HG03175 (cell line): ENCODE measurements at regions not wholly inside any gene's neighbourhood (a gene's known extent, or its start where the extent isn't known, plus 50 kb on each side); places are given as distances from the start of the nearest gene placed in this dataset.
"Not testable (repeated sequence)": the region's sequence is repeated elsewhere in the genome, so short reads cannot be mapped to it uniquely, and the experiment has no call there.

Experiments used
- ATAC-seq: cut with Tn5 transposase; IDR thresholded peaks from one replicate; pipeline ENCODE4 v1.9.1; 2021; ENCODE audit warnings: mild to moderate bottlenecking, moderate library complexity; ENCODE audit not compliant: unreplicated experiment

- no peak for ATAC-seq
Measured at GRCh38 chr10:78335691-78336401, 302.2 kb downstream of the RPS24 start.

- ATAC-seq, result no peak
Measured at GRCh38 chr10:78336402-78336791, 302.7 kb downstream of the RPS24 start.

DNA sequence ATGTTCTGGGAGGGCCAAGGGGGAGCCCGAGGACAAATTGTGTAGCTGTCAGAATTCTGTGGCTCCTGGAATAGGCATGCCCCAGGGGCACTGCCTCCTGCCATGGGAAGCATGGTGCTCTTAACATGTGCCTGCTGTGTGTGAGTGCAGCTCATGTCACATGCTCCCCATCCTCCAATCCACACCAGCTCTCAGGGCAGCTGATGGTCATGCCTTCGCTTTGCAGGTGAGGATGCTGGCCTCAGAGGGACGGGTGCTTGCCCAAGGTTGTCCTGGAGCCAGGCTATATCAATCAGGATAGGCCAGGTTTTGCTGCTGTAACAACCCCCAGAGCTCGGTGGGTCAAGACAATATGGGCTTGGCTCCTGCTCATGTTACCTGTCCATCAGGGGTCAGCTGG, 303.4 kb downstream of the RPS24 start:
- no peak for ATAC-seq

DNA sequence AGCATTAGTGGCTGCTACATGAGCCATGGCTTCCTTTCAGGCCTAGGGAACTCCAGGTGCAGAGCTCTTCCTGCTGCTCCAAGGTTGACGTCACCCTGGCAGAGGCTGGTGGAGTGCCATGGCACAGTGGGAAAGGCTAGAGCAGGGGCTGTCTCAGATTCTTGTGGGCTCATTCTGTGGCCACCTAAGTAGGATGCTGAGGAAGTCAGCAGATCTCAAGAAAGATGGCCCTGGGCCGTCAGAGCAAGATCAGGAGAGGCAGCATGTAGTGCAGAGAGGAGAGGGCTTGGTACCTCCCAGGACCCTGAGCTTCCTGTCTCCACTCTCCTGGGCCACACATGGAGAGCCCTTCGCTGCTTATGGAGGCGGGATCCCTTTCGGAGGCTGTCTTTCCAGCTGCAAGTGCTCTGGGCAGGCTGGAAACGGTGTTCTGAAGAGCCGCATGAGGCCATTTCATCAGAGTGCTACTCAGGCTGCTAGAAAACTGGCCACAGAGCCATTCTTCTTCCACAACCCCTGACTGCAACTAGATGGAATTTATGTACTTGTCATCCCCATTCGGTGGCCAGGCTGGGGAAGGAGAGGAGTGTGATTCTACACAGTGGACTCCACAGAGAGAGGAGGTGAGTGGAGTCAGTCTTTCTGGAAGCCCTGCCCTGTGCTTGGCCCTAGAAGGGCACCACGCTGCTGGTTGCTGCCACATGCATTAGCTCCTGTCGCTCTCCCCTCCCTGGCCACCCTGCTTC, 304.2 kb downstream of the RPS24 start:
- ATAC-seq, result no peak

GRCh38 chr10:78338717-78339116, 305.1 kb downstream of the RPS24 start:
- ATAC-seq, result no peak

DNA sequence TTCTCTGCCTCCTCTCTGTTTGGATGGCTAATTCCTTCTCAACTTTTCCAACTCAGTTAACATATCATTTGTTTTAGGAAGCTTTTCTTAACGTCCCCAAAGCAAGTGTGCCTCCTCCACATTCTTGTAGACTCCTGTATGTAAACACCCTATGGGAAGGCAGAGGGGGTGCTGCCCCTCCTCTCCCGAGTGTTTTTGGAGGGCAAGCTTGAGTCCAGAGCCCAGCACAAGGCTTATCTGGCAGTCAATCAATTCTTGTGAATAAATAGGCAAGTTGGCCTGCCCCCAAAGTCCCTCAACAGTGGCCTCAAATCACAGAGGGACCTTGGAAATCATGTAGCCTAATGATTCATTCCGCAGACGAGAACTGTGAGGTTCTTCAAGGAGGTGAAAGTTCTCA, 305.6 kb downstream of the RPS24 start:
- no peak for ATAC-seq

GRCh38 chr10:78341953-78342614, 308.4 kb downstream of the RPS24 start:
- no peak for ATAC-seq

GRCh38 chr10:78342827-78343653, 309.4 kb downstream of the RPS24 start:
- no peak for ATAC-seq

- ATAC-seq, result not testable (repeated sequence)
Measured at GRCh38 chr10:78344257-78344656, 310.6 kb downstream of the RPS24 start.

DNA sequence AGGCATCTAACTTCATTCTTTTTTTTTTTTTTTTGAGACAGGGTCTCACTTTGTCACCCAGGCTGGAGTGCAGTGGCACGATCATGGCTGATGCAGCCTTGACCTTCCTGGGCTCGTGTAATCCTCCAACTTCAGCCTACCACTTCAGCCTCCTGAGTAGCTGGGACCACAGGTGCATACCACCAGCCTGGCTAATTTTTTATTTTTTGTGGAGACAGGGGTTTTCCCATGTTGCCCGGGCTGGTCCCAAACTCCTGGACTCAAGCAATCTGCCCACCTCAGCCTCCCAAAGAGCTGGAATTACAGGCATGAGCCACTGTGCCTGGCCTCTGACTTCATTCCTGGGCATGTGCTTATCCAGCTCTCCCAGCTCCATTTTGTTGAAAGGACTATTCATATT, 311.9 kb downstream of the RPS24 start:
- ATAC-seq, result not testable (repeated sequence)

- no peak for ATAC-seq
Measured at GRCh38 chr10:78346721-78347120, 313.1 kb downstream of the RPS24 start.

GRCh38 chr10:78348411-78349164, 314.9 kb downstream of the RPS24 start:
- no peak for ATAC-seq

- ATAC-seq, result no peak
Measured at GRCh38 chr10:78349165-78349516, 315.5 kb downstream of the RPS24 start.

DNA sequence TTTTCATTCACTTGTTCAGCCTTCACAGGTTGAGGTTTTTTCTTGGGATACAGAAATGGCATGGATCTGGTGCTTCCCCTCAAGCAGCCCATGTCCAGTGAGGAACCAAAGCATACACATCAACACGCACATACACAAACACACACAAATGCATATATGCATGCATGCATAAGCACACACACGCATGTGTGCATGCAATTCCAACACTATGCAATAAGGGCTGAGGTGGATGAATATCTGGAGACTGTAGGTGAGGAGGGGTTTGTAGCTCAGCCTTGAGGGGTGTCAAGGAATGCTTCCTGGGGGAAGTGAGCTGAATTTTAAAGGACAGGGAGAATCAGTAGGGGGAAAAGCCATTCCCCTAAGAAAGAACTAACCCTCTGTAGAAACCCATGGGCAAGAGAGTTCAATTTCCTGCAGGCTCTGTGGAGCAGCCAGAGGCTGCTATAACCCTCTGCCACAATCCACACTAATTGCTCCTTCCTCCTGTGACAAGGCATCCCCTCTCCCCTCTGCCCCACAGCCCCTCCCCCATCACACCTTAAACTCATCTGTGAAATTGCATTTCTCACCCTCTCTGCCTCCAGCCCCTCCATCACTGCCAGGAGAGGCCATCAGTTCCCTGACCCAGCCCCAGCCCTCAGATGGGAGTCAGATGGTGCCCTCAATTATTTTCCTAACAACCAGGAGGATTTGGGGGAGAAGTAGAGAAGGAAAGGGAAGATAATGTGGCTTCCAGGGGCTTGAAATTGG, 316.4 kb downstream of the RPS24 start:
- ATAC-seq, result no peak

- no peak for ATAC-seq
Measured at GRCh38 chr10:78351283-78351682, 317.6 kb downstream of the RPS24 start.

DNA sequence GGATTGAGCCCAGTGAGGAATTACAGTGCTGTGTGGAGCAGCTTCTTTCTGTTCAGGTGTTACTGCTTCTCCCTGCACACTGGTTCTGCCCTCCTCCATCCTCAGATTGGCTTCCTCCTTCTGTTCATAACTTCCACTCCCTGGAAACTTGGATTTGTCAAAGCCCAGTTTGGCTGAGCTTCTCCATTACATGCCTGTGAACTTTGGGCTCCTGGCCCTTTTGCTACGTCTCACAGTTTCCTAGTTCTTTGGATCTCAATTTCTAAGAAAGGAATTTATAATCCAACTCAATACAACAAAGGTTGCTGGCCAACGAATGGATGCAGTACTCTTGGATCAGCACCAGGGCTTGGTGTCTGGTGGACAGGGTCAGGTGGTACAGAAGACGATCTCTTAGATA, 318.1 kb downstream of the RPS24 start:
- no peak for ATAC-seq

GRCh38 chr10:78353636-78354035, 320.0 kb downstream of the RPS24 start:
- ATAC-seq, result no peak

GRCh38 chr10:78354101-78354500, 320.4 kb downstream of the RPS24 start:
- ATAC-seq, result no peak

DNA sequence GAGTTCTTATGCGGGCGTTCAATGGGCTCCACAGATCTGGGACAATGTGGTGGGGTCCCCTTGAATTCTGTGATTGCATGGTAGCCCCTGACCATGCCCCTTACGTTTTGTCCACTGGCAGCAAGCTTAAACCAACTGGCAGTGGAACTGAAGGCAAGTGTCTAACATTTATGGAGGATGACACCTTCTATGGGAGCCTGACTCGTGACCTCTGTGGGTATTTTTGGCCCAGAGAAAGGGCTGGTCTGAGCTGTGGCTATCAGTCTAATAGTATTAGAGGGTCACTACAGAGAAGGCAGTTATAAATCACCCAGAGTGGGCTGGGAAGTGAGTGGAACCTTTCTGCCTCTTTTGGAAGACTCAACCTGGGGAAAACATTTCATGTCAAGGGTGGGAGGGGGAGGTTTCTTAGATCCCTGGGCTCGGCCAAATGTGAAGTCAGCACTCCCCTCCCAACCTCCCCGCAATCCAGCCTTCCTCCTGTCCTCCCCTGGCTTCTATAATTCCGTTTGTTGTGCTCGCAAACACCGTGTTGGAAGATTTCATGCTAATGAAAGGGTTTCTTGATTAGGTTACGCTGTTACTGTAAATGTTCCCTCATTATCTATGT, 322.7 kb downstream of the RPS24 start:
- no peak for ATAC-seq
